Endometrium (tissue), 2 donors: ENCODE measurements at regions not wholly inside any gene's neighbourhood (a gene's known extent, or its start where the extent isn't known, plus 50 kb on each side); places are given as distances from the start of the nearest gene placed in this dataset.
A peak's percentile ranks its signal among the peaks of the same experiment; 100 is the strongest.
"Not testable (repeated sequence)": the region's sequence is repeated elsewhere in the genome, so short reads cannot be mapped to it uniquely, and the experiment has no call there.

ENCODE experiments used
- FAIRE-seq: peaks from 2 replicates; lab custom pipeline; 2012; peaks lifted over from hg19 to GRCh38; lab: Jason Lieb, UNC
- donor health status: control.
- donor health status: control.

GRCh38 chr3:78313332-78313731, 1273.4 kb downstream of the ROBO2 start:
- FAIRE-seq: no peak

GRCh38 chr3:78314327-78314726, 1274.4 kb downstream of the ROBO2 start:
- FAIRE-seq: no peak

- no peak for FAIRE-seq
Measured at GRCh38 chr3:78317774-78318173, 1277.9 kb downstream of the ROBO2 start.

GRCh38 chr3:78322780-78323179, 1282.9 kb downstream of the ROBO2 start:
- no peak for FAIRE-seq

GRCh38 chr3:78337801-78338211, 1297.9 kb downstream of the ROBO2 start:
- FAIRE-seq: no peak

- no peak for FAIRE-seq
Measured at GRCh38 chr3:78338405-78338804, 1298.5 kb downstream of the ROBO2 start.

- FAIRE-seq: no peak
Measured at GRCh38 chr3:78343221-78343620, 1303.3 kb downstream of the ROBO2 start.

GRCh38 chr3:78344267-78344666, 1304.4 kb downstream of the ROBO2 start:
- not testable (repeated sequence) for FAIRE-seq

GRCh38 chr3:78344918-78345317, 1305.0 kb downstream of the ROBO2 start:
- no peak for FAIRE-seq

- FAIRE-seq: no peak
Measured at GRCh38 chr3:78347176-78347575, 1307.3 kb downstream of the ROBO2 start.

- no peak for FAIRE-seq
Measured at GRCh38 chr3:78348664-78349063, 1308.8 kb downstream of the ROBO2 start.

- no peak for FAIRE-seq
Measured at GRCh38 chr3:78349571-78349970, 1309.7 kb downstream of the ROBO2 start.

- FAIRE-seq: peak; percentile 18
Measured at GRCh38 chr3:78351334-78351733, 1311.4 kb downstream of the ROBO2 start.

- no peak for FAIRE-seq
Measured at GRCh38 chr3:78353231-78353630, 1313.3 kb downstream of the ROBO2 start.

- no peak for FAIRE-seq
Measured at GRCh38 chr3:78360849-78361248, 1321.0 kb downstream of the ROBO2 start.

- peak; percentile 43 for FAIRE-seq
Measured at GRCh38 chr3:78368636-78369345, 1328.9 kb downstream of the ROBO2 start.

- no peak for FAIRE-seq
Measured at GRCh38 chr3:78390221-78390620, 1350.3 kb downstream of the ROBO2 start.

GRCh38 chr3:78398401-78398800, 1358.5 kb downstream of the ROBO2 start:
- no peak for FAIRE-seq

GRCh38 chr3:78402720-78403119, 1362.8 kb downstream of the ROBO2 start:
- FAIRE-seq: no peak

GRCh38 chr3:78405745-78406144, 1362.1 kb downstream of the ROBO1 start:
- no peak for FAIRE-seq

GRCh38 chr3:78406396-78406795, 1361.4 kb downstream of the ROBO1 start:
- FAIRE-seq: no peak

- no peak for FAIRE-seq
Measured at GRCh38 chr3:78410077-78410476, 1357.7 kb downstream of the ROBO1 start.

GRCh38 chr3:78414261-78414660, 1353.5 kb downstream of the ROBO1 start:
- no peak for FAIRE-seq

GRCh38 chr3:78420611-78421010, 1347.2 kb downstream of the ROBO1 start:
- FAIRE-seq: no peak
